GM23248 (cell line): ENCODE measurements at regions not wholly inside any gene's neighbourhood (a gene's known extent, or its start where the extent isn't known, plus 50 kb on each side); places are given as distances from the start of the nearest gene placed in this dataset.
A peak's percentile ranks its signal among the peaks of the same experiment; 100 is the strongest.

Experiments used
- DNase-seq: peaks from one replicate; pipeline ENCODE4 v3.0.0-alpha.2; 2015
- H2AFZ ChIP-seq: fragments of 200-600 bp; sonication (generic); 2 replicates; pipeline ENCODE4 v1.6.1; 2016; ENCODE audit warnings: antibody characterized with exemption
- H3F3A ChIP-seq: fragments of 200-600 bp; sonication (generic); 2 replicates; pipeline ENCODE4 v1.6.1; 2016; ENCODE audit warnings: mild to moderate bottlenecking, antibody characterized with exemption, mixed run types; ENCODE audit not compliant: insufficient read depth
- H3K27ac ChIP-seq: fragments of 200-600 bp; sonication (generic); 2 replicates; pipeline ENCODE4 v1.5.1; 2016; ENCODE audit warnings: mild to moderate bottlenecking
- H3K27me3 ChIP-seq: fragments of 200-600 bp; sonication (generic); replicated peaks from 2 replicates; pipeline ENCODE4 v1.6.1; 2016; ENCODE audit warnings: mild to moderate bottlenecking; ENCODE audit not compliant: insufficient read depth
- H3K36me3 ChIP-seq: fragments of 200-600 bp; sonication (generic); 2 replicates; pipeline ENCODE4 v1.6.1; 2016; ENCODE audit warnings: low read depth, mild to moderate bottlenecking
- H3K4me1 ChIP-seq: fragments of 200-600 bp; sonication (generic); 2 replicates; pipeline ENCODE4 v1.6.1; 2016; ENCODE audit warnings: mild to moderate bottlenecking; ENCODE audit not compliant: insufficient read depth
- H3K4me2 ChIP-seq: fragments of 200-600 bp; sonication (generic); one replicate; pipeline ENCODE4 v1.6.1; 2016; ENCODE audit warnings: mild to moderate bottlenecking; ENCODE audit not compliant: unreplicated experiment
- H3K4me3 ChIP-seq: fragments of 200-600 bp; sonication (generic); 2 replicates; pipeline ENCODE4 v1.5.1; 2016; ENCODE audit warnings: mild to moderate bottlenecking
- H3K79me2 ChIP-seq: fragments of 200-600 bp; sonication (generic); 2 replicates; pipeline ENCODE4 v1.6.1; 2016; ENCODE audit warnings: mild to moderate bottlenecking; ENCODE audit not compliant: insufficient read depth
- H3K9ac ChIP-seq: fragments of 200-600 bp; sonication (generic); 2 replicates; pipeline ENCODE4 v1.6.1; 2016; ENCODE audit warnings: mild to moderate bottlenecking
- H3K9me2 ChIP-seq: fragments of 200-600 bp; sonication (generic); 2 replicates; pipeline ENCODE4 v1.6.1; 2016; ENCODE audit warnings: mixed run types, mild to moderate bottlenecking, moderate library complexity; ENCODE audit not compliant: insufficient read depth
- H3K9me3 ChIP-seq: fragments of 200-600 bp; sonication (generic); one replicate; pipeline ENCODE4 v1.6.1; 2017; ENCODE audit warnings: low read depth
- H4K20me1 ChIP-seq: fragments of 200-600 bp; sonication (generic); 2 replicates; pipeline ENCODE4 v1.6.0; 2016; ENCODE audit not compliant: insufficient read depth
- EZH2 ChIP-seq: fragments of 200-600 bp; sonication (generic); IDR thresholded peaks from 2 replicates; pipeline ENCODE4 v1.6.1; 2018; ENCODE audit warnings: antibody characterized with exemption, mild to moderate bottlenecking; ENCODE audit not compliant: insufficient read depth, poor library complexity, severe bottlenecking
- EZH2phosphoT487 ChIP-seq: fragments of 200-600 bp; sonication (generic); IDR thresholded peaks from 2 replicates; pipeline ENCODE4 v1.6.1; 2018; ENCODE audit warnings: antibody characterized with exemption, moderate library complexity, mild to moderate bottlenecking, low read depth; ENCODE audit not compliant: insufficient read depth
- WGBS, 2 experiments: methylation state at CpG; one replicate each; pipeline ENCODE4 v1.1.6; 2015 to 2017; ENCODE audit warnings: low lambda C conversion rate in 2 of 2, low coverage in 1 of 2; ENCODE audit errors: missing lambda C conversion rate in 2 of 2; 5-methylcytosine and 5-hydroxymethylcytosine counted together
- in situ Hi-C: fragments of 300-500 bp; cut with MboI; formaldehyde crosslinking; loops from 2 replicates; pipeline ENCODE4 v1.15.0; 2020

DNA sequence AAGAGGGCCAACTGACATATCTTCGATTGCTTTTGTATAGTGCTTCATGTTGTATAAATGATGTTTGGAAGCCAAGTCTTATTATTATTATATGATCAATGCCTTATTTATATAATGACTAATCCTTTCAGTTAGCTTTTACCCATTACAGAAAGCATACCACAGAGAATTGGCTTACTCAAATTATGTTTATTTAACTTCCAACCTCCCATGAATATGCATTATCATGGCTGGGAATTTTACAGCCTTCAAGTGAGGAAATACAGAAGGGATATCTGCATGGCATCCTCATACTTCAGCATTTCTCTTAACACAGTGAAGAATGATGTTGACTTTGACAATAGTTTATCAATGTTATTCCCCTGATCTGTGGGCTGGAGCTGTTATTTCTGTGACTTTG, 225.9 kb upstream of the GAP43 start:
- Histone ChIP-seq H3K9ac (no peak overlapping the region), H3K9me3 (no peaks in the 10 kb centered on the region), H3K4me1 (peaks cover 21% of the 10 kb centered on the region), H3K79me2 (no peaks in the 10 kb centered on the region), H3K27ac (no peak overlapping the region), H3K27me3 (no peaks in the 10 kb centered on the region), H3K4me2 (no peak overlapping the region), H3K9me2 (no peaks in the 10 kb centered on the region), H2AFZ (no peak overlapping the region), H4K20me1 (no peaks in the 10 kb centered on the region), H3F3A (peaks cover 21% of the 10 kb centered on the region), H3K4me3 (no peak overlapping the region), H3K36me3 (no peaks in the 10 kb centered on the region)
- 88 to 97% methylated on average over 1 of the region's 1 CpG for WGBS, 2 experiments
- no peak for DNase-seq
- in situ Hi-C loops: no loop called here
- TF ChIP-seq EZH2phosphoT487 (no peak), EZH2 (no peak)

GRCh38 chr3:115398506-115398905, 224.8 kb upstream of the GAP43 start:
- TF ChIP-seq EZH2phosphoT487: no peak
- TF ChIP-seq EZH2: no peak
- no peak overlapping the region for H3K4me2 ChIP-seq
- peaks cover 31% of the 10 kb centered on the region for H3F3A ChIP-seq
- H3K27ac ChIP-seq: no peak overlapping the region
- H3K9me2 ChIP-seq: no peaks in the 10 kb centered on the region
- WGBS, 2 experiments: 82 to 85% methylated on average over 3 of the region's 3 CpGs
- H4K20me1 ChIP-seq: no peaks in the 10 kb centered on the region
- no peaks in the 10 kb centered on the region for H3K9me3 ChIP-seq
- H3K79me2 ChIP-seq: no peaks in the 10 kb centered on the region
- H3K36me3 ChIP-seq: no peaks in the 10 kb centered on the region
- in situ Hi-C loops: no loop called here
- DNase-seq: no peak
- peaks cover 29% of the 10 kb centered on the region for H3K4me1 ChIP-seq
- H3K9ac ChIP-seq: no peak overlapping the region
- H3K4me3 ChIP-seq: no peak overlapping the region
- H2AFZ ChIP-seq: no peak overlapping the region
- no peaks in the 10 kb centered on the region for H3K27me3 ChIP-seq

- H3F3A ChIP-seq: peaks cover 32% of the 10 kb centered on the region
- no peak for TF ChIP-seq EZH2phosphoT487
- TF ChIP-seq EZH2: no peak
- H3K4me1 ChIP-seq: peaks cover 29% of the 10 kb centered on the region
- H3K9me3 ChIP-seq: no peaks in the 10 kb centered on the region
- no peak overlapping the region for H3K4me3 ChIP-seq
- no peak overlapping the region for H3K27ac ChIP-seq
- no peaks in the 10 kb centered on the region for H3K79me2 ChIP-seq
- H3K27me3 ChIP-seq: no peaks in the 10 kb centered on the region
- 92 to 94% methylated on average over 4 of the region's 4 CpGs for WGBS, 2 experiments
- no peaks in the 10 kb centered on the region for H3K9me2 ChIP-seq
- in situ Hi-C loops: no loop called here
- H3K9ac ChIP-seq: no peak overlapping the region
- no peak overlapping the region for H2AFZ ChIP-seq
- H4K20me1 ChIP-seq: no peaks in the 10 kb centered on the region
- DNase-seq: no peak
- no peak overlapping the region for H3K4me2 ChIP-seq
- H3K36me3 ChIP-seq: no peaks in the 10 kb centered on the region
Measured at GRCh38 chr3:115399750-115400149, 223.6 kb upstream of the GAP43 start.

GRCh38 chr3:115401298-115401697, 222.0 kb upstream of the GAP43 start:
- H3K27ac ChIP-seq: peak overlapping the region; percentile 99
- DNase-seq: peak; percentile 91
- in situ Hi-C loops: no loop called here

More at GRCh38 chr3:115401298-115401697, 222.0 kb upstream of the GAP43 start:
- Histone ChIP-seq H3K27me3 (no peaks in the 10 kb centered on the region), H3K4me1 (peaks cover 32% of the 10 kb centered on the region), H4K20me1 (no peaks in the 10 kb centered on the region), H3K36me3 (no peaks in the 10 kb centered on the region), H3F3A (peaks cover 32% of the 10 kb centered on the region), H3K79me2 (no peaks in the 10 kb centered on the region), H3K4me3 (peak overlapping the region; percentile 16; the same call in 1 of the 2 replicates), H3K9me2 (no peaks in the 10 kb centered on the region), H2AFZ (peak overlapping the region; percentile 43; the same call in 1 of the 2 replicates), H3K9me3 (no peaks in the 10 kb centered on the region), H3K9ac (peak overlapping the region; percentile 77), H3K4me2 (peak overlapping the region; percentile 59)
- 0% methylated on average over 2 of the region's 2 CpGs for WGBS, 2 experiments
- TF ChIP-seq EZH2phosphoT487 (no peak), EZH2 (no peak)
